ENCODE measurements at regions not wholly inside any gene's neighbourhood (a gene's known extent, or its start where the extent isn't known, plus 50 kb on each side); places are given as distances from the start of the nearest gene placed in this dataset.

DNA sequence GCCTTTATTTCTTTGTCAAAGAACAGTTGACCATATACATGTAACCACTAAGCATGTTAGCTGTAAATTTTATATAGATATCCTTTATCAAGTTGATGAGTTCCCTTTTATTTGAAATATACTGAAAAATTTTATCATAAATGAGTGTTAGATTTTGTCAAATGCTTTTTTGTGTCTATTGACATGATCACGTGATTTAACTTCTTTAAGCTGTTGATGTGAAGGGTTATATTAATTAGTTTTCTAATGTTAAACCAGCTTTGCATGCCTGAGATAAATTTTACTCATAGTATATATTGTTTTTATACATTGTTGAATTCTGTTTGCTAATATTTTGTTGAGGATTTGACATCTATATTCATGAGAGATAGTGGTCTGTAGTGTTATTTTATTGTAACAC is 241.9 kb upstream of the CDH20 start:
- Histone ChIP-seq H3K27ac (ENCODE audit: low read depth) (no peak overlapping the region), H3K4me3 (ENCODE audit: low read depth, low read length) (no peak overlapping the region), H3K36me3 (ENCODE audit: insufficient read depth) (no peaks in the 10 kb centered on the region), H3K4me1 (ENCODE audit: insufficient read depth) (no peaks in the 10 kb centered on the region)
- no peak for DNase-seq (ENCODE audit: extremely low spot score)
- WGBS: 80% methylated on average over 1 of the region's 1 CpG

DNA sequence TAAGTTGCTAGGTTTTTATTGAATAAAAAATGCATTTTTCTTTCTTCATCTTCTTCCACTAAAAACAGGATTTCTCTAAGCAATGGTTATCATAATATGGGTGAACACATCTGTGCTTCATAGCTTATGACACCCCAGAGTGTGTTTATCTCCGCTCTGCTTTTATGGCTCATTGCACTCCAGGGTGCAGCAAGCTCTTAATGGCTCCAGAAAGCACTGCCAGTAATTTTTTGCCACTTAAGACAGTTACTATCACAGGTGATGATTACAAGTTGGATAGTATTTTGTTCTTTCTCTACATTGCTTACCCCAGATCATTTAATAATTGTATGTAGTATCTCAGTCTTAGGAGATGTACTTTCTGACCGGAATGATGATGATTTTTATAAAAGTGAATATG is 239.3 kb upstream of the CDH20 start:
- WGBS: 43% methylated on average over 2 of the region's 2 CpGs
- Histone ChIP-seq H3K4me3 (ENCODE audit: low read depth, low read length) (no peak overlapping the region), H3K4me1 (ENCODE audit: insufficient read depth) (no peaks in the 10 kb centered on the region), H3K27ac (ENCODE audit: low read depth) (no peak overlapping the region), H3K36me3 (ENCODE audit: insufficient read depth) (no peaks in the 10 kb centered on the region)
- DNase-seq (ENCODE audit: extremely low spot score): no peak

- no peak for DNase-seq (ENCODE audit: extremely low spot score)
- Histone ChIP-seq H3K27ac (ENCODE audit: low read depth) (no peak overlapping the region), H3K4me3 (ENCODE audit: low read depth, low read length) (no peak overlapping the region), H3K4me1 (ENCODE audit: insufficient read depth) (no peaks in the 10 kb centered on the region), H3K36me3 (ENCODE audit: insufficient read depth) (no peaks in the 10 kb centered on the region)
- 68% methylated on average over 2 of the region's 2 CpGs for WGBS
Measured at GRCh38 chr18:61096226-61096625, 237.0 kb upstream of the CDH20 start.

DNA sequence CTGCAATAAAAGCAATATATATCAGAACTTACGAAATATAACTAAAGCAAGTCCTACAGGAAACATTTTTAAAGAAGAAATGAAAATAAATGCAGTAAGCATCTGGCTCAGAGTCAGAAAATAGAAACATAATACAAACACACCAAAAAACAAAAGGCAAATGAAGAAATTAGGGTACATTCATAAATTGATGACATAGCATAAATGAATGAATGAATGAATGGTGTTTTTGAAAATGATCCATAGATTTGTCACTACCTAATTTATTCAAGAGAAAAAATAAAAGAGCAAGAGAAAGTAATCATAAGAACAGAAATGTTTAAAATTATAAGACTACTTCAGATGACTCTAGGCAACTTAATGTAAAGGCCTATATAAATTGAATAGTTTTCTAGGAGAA is 226.1 kb upstream of the CDH20 start:
- Histone ChIP-seq H3K4me3 (ENCODE audit: low read depth, low read length) (no peak overlapping the region), H3K27ac (ENCODE audit: low read depth) (no peak overlapping the region), H3K4me1 (ENCODE audit: insufficient read depth) (no peaks in the 10 kb centered on the region), H3K36me3 (ENCODE audit: insufficient read depth) (no peaks in the 10 kb centered on the region)
- no peak for DNase-seq (ENCODE audit: extremely low spot score)
- WGBS: 72% methylated on average over 1 of the region's 1 CpG

DNA sequence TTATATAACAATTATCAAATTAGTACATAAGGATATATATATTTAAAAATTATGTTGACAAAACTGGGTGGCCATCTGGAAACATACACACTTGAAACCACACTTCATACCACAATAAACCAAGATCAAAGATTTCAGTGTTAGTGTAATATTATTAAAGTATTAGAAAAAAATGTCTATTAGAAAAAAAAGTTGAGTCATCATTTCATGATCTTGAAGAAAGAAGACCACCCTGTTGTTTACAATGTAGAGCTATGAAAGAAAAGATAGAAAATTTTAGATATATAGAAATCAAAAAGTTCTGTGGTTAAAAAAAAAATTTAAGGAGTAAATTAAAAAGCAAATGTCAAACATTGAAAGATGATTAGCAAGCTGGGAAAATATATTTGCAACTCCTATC is 224.5 kb upstream of the CDH20 start:
- no peak for DNase-seq (ENCODE audit: extremely low spot score)
- Histone ChIP-seq H3K27ac (ENCODE audit: low read depth) (no peak overlapping the region), H3K36me3 (ENCODE audit: insufficient read depth) (no peaks in the 10 kb centered on the region), H3K4me3 (ENCODE audit: low read depth, low read length) (no peak overlapping the region), H3K4me1 (ENCODE audit: insufficient read depth) (no peaks in the 10 kb centered on the region)

DNA sequence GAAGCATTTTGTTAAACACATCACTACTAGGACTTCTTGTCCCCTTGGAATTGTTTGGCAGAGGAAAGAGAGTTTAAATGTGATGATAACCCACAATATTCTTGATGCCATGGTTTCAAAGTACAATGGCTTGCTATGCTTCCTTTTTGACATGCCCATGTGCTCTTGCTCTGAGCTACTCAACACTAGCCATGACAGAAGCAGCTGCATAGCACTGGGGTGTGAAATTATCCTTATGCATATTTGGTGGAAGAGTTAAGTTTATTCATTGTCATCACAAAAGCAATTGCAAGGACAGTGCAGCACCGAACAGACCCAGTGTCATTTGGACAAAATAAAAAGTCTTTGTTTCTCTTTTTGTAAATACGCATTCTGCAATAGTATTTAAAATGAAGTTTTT is 209.9 kb upstream of the CDH20 start:
- no peaks in the 10 kb centered on the region for H3K4me1 ChIP-seq (ENCODE audit: insufficient read depth)
- no peak overlapping the region for H3K4me3 ChIP-seq (ENCODE audit: low read depth, low read length)
- no peak for DNase-seq (ENCODE audit: extremely low spot score)
- H3K36me3 ChIP-seq (ENCODE audit: insufficient read depth): no peaks in the 10 kb centered on the region
- no peak overlapping the region for H3K27ac ChIP-seq (ENCODE audit: low read depth)
- 92% methylated on average over 2 of the region's 2 CpGs for WGBS

GRCh38 chr18:61127714-61128467 is 205.3 kb upstream of the CDH20 start:
- Histone ChIP-seq H3K4me1 (ENCODE audit: insufficient read depth) (no peaks in the 10 kb centered on the region), H3K36me3 (ENCODE audit: insufficient read depth) (no peaks in the 10 kb centered on the region), H3K4me3 (ENCODE audit: low read depth, low read length) (no peak overlapping the region), H3K27ac (ENCODE audit: low read depth) (no peak overlapping the region)
- DNase-seq (ENCODE audit: extremely low spot score): no peak
- 36% methylated on average over 6 of the region's 6 CpGs for WGBS

DNA sequence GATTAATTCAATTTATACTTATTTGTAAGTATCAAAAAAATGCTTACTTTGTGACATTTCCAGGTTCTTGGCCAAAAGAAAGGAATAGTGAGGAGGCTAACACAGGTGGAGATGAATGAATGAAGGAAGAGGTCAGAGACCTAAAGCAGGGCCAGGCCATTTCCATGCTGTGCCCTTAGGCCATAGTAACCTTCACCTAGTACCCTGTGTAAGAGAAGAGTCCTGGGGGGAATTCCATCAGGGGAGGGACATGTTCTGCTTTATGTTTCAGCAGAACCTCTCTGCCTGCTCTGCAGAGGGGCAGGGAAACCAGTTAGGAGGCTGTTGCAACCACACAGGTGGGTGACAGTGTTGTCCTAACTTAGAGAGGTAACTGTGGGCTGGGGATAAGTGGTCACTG is 204.2 kb upstream of the CDH20 start:
- Histone ChIP-seq H3K4me3 (ENCODE audit: low read depth, low read length) (no peak overlapping the region), H3K27ac (ENCODE audit: low read depth) (no peak overlapping the region), H3K4me1 (ENCODE audit: insufficient read depth) (no peaks in the 10 kb centered on the region), H3K36me3 (ENCODE audit: insufficient read depth) (no peaks in the 10 kb centered on the region)
- DNase-seq (ENCODE audit: extremely low spot score): no peak

GRCh38 chr18:61132031-61132430 is 201.2 kb upstream of the CDH20 start:
- Histone ChIP-seq H3K4me1 (ENCODE audit: insufficient read depth) (no peaks in the 10 kb centered on the region), H3K4me3 (ENCODE audit: low read depth, low read length) (no peak overlapping the region), H3K36me3 (ENCODE audit: insufficient read depth) (no peaks in the 10 kb centered on the region), H3K27ac (ENCODE audit: low read depth) (no peak overlapping the region)
- WGBS: 48% methylated on average over 2 of the region's 2 CpGs
- no peak for DNase-seq (ENCODE audit: extremely low spot score)

GRCh38 chr18:61133783-61134182 is 199.4 kb upstream of the CDH20 start:
- 55% methylated on average over 2 of the region's 2 CpGs for WGBS
- no peak overlapping the region for H3K27ac ChIP-seq (ENCODE audit: low read depth)
- no peak overlapping the region for H3K4me3 ChIP-seq (ENCODE audit: low read depth, low read length)
- DNase-seq (ENCODE audit: extremely low spot score): no peak
- no peaks in the 10 kb centered on the region for H3K4me1 ChIP-seq (ENCODE audit: insufficient read depth)
- no peaks in the 10 kb centered on the region for H3K36me3 ChIP-seq (ENCODE audit: insufficient read depth)

- Histone ChIP-seq H3K36me3 (ENCODE audit: insufficient read depth) (no peaks in the 10 kb centered on the region), H3K4me1 (ENCODE audit: insufficient read depth) (no peaks in the 10 kb centered on the region), H3K27ac (ENCODE audit: low read depth) (no peak overlapping the region), H3K4me3 (ENCODE audit: low read depth, low read length) (no peak overlapping the region)
- DNase-seq (ENCODE audit: extremely low spot score): no peak
- 72% methylated on average over 2 of the region's 2 CpGs for WGBS
Measured at GRCh38 chr18:61136711-61137251, 196.4 kb upstream of the CDH20 start.

GRCh38 chr18:61141691-61142090 is 191.5 kb upstream of the CDH20 start:
- H3K36me3 ChIP-seq (ENCODE audit: insufficient read depth): no peaks in the 10 kb centered on the region
- no peak overlapping the region for H3K4me3 ChIP-seq (ENCODE audit: low read depth, low read length)
- no peak for DNase-seq (ENCODE audit: extremely low spot score)
- no peak overlapping the region for H3K27ac ChIP-seq (ENCODE audit: low read depth)
- WGBS: 59% methylated on average over 1 of the region's 1 CpG
- H3K4me1 ChIP-seq (ENCODE audit: insufficient read depth): no peaks in the 10 kb centered on the region

GRCh38 chr18:61148322-61148721 is 184.9 kb upstream of the CDH20 start:
- no peak for DNase-seq (ENCODE audit: extremely low spot score)
- H3K27ac ChIP-seq (ENCODE audit: low read depth): no peak overlapping the region
- H3K4me1 ChIP-seq (ENCODE audit: insufficient read depth): no peaks in the 10 kb centered on the region
- no peak overlapping the region for H3K4me3 ChIP-seq (ENCODE audit: low read depth, low read length)
- no peaks in the 10 kb centered on the region for H3K36me3 ChIP-seq (ENCODE audit: insufficient read depth)

DNA sequence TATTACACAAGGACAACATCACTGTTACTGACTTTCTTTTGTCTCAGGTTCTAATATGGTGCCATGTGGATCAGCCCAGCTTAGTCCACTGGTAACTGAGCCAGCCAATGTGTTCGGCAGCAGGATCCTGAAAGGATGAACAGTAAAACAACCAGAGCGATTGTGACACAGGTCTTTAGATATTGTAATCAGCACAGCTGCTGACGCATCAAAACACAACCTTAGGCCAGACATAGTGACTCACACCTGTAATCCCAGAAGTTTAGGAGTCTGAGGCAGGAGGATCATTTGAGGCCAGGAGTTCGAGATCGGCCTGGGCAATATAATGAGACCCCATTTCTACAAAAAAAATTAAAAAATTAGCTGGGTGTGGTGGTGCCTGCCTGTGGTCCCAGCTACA is 183.4 kb upstream of the CDH20 start:
- Histone ChIP-seq H3K27ac (ENCODE audit: low read depth) (no peak overlapping the region), H3K36me3 (ENCODE audit: insufficient read depth) (no peaks in the 10 kb centered on the region), H3K4me1 (ENCODE audit: insufficient read depth) (no peaks in the 10 kb centered on the region), H3K4me3 (ENCODE audit: low read depth, low read length) (no peak overlapping the region)
- no peak for DNase-seq (ENCODE audit: extremely low spot score)
- whole genome bisulfite sequencing: 93% methylated on average over 5 of the region's 5 CpGs

DNA sequence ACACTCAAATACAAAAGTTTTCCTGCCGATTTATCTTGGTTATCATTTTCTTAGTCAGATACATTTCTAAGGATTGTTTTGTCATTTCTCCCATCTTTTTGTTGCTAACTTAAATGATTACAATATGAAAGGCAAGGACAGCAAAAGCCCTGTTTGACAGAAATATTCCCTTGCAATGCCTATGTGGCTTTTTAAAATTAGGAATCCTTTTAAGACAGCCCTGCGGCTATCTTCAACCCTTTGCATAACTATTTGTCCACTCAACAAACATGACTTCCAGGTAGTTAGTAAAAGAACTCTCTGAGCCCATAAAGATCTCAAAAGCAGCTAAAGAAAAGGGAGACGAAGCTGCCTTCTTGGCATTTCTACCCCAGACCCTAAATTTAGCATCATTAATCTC is 179.7 kb upstream of the CDH20 start:
- Histone ChIP-seq H3K36me3 (ENCODE audit: insufficient read depth) (no peaks in the 10 kb centered on the region), H3K4me3 (ENCODE audit: low read depth, low read length) (no peak overlapping the region), H3K27ac (ENCODE audit: low read depth) (no peak overlapping the region), H3K4me1 (ENCODE audit: insufficient read depth) (no peaks in the 10 kb centered on the region)
- WGBS: 76% methylated on average over 3 of the region's 3 CpGs
- no peak for DNase-seq (ENCODE audit: extremely low spot score)
